Activated CD4-positive, alpha-beta T cell treated with anti-CD3 and anti-CD28 coated beads, Interleukin-2, amount 50 U/mL, for 16 hours (primary cell): ENCODE measurements at regions not wholly inside any gene's neighbourhood (a gene's known extent, or its start where the extent isn't known, plus 50 kb on each side); places are given as distances from the start of the nearest gene placed in this dataset.
"Not testable (repeated sequence)": the region's sequence is repeated elsewhere in the genome, so short reads cannot be mapped to it uniquely, and the experiment has no call there.

Source experiments
- DNase-seq: peaks from one replicate; pipeline ENCODE4 v3.0.0-alpha.2; 2020

DNA sequence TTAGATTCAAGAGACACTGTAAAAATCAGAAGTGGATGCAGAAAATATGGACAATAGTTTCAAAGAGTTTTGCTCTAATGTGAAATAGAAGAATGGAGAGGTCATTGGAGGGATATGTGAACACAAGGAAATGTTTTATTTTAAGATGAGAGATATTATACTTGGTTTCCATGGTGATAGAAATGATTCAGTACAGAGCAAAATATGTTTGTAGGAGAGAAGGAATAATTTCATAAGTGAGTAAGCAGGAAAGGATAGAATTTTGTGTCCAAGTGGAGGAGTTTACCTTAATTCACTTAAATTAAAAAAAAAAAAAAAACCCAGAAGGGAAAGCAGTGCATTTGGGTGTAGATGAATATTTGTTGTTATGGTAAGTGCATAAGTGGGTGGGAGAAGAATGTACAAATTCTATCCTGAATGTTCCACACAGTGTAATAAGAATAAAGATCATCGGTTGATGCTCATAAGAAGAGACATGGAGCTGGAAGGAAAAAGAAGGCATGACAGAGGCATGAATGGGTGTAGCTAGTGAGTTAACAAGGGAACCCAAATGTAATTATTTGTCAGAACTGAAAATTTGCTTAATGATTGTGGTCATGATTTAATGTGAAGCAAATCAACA is 688.9 kb upstream of the GJE1 start:
- DNase-seq, result no peak

DNA sequence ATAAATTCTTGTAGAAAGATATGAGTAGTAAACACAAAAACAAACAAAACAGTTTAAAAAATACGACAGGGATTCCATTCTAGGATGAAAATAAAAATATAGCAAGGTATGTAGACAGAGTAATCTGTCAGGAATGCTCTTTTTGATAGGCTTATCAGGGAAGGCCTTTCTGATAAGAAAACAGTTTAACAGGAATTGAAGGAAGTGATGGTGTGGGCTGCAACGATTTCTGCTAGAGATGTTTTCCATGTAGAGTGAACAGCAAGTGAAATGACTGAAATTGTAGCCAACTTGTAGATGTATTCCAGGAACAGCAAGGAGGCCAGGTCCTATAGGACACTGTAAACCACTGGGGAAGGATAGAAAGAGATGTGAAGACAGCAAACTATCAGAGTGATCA is 689.7 kb upstream of the GJE1 start:
- DNase-seq, result no peak

DNA sequence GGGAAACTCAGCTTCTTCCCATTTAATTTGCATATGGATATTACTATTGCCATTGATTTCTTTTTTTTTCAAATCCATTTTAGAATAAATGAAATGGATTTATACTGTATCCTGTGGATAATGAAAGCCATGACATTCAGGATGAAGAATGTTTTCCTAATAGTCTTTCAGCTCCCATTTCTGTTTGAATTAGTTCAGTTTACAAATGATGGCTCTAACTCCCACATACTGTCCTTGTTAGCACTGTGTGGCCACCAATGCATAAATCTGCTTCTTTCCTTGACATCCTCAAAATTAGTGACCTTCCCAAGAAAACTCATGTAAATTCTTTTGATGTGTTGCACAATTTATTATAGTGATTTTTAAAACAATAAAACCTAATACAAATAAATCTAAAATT is 693.2 kb upstream of the GJE1 start:
- DNase-seq, result no peak

DNA sequence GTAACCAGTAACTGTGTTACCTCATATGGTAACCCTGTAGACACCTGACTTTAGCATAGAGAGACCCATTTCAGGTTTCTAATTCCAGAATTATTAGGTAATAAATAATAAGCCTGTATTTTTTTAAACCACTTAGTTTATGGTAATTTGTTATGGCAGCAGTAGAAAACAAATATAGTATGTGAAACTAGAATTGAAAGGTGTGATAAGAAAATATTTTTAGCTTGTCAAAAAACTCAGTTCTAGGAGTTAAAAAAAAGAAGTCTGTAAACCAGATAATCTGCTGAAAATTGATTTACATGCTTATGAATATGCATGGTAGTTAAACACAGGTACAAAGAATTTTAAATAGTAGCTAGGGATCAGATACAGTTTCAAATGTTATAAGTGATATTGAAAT is 695.0 kb upstream of the GJE1 start:
- DNase-seq, result no peak

DNA sequence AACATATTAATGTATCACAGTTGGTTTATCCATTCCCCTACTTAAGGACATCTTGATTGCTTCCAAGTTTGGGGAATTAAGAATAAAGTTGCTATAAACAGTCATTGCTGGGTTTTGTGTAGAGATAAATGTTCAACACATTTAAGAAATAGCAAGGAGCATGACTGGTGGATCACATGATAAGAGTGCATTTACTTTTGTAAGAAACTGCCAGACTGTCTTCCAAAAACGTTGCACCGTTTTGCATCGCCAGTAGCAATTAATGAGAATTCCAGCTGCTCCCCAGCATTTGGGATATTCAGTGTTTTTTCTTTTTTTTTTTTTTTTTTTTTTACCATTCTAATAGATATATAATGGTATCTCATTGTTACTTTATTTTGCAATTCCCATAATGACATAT is 695.7 kb upstream of the GJE1 start:
- DNase-seq, result no peak

DNA sequence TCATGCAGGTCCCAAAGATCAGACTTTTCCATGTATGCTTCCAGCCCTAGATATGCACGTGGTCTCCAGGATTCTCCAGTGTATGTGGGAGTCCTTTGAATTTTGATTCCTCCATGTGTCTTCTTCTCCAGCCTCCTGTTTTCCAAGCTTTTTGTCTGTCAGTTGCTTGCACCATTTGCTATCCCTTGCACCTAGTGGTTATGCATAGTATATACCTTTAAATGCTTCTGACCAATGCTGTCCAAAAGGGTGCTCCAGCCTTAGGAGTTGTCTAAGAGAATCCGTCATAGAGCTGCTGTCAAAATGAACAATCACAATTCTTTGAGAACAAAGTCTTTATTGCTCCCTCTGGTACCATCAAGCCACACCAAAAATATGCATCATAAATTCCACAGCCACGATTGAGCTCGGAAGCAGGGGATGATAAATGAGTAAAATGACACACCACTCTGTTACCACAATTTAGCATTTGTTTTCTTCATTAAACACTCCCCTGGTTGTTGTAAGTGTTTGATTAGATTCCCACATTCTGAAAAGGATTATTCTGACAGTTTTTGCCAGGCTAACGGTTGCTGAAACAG is 706.2 kb upstream of the GJE1 start:
- no peak for DNase-seq

DNA sequence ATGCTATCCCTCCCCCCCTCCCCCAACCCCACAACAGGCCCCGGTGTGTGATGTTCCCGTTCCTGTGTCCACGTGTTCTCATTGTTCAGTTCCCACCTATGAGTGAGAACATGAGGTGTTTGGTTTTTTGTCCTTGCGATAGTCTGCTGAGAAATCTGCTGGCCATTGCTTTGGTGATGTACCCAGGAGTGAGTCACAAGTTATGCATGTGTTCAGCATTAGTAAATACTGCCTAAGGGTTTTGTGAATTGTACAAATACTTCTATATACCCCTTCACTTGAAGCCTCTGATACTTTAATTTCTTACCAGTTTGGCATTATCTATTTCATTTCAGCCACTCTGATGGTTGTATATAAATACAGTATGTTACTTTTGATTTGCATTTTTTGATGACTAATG is 711.3 kb upstream of the GJE1 start:
- DNase-seq, result no peak

DNA sequence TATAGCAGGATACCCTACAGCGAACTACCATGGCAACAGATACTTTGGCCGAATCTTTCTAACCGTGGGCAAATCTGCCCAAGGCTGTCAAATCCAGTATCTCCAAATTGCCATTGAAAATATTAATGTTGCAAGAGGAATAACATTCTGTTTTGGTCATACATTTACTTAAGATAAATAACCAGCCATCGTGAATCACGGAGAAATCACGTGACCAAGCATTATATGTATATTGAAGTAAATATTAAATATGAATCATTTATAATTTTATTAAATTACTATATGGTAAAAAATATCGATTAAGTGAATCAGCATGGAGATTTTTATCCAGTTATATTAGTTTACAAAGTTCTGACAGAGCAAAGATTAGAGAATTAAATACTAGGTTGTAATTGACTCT is 714.6 kb upstream of the GJE1 start:
- DNase-seq, result no peak

DNA sequence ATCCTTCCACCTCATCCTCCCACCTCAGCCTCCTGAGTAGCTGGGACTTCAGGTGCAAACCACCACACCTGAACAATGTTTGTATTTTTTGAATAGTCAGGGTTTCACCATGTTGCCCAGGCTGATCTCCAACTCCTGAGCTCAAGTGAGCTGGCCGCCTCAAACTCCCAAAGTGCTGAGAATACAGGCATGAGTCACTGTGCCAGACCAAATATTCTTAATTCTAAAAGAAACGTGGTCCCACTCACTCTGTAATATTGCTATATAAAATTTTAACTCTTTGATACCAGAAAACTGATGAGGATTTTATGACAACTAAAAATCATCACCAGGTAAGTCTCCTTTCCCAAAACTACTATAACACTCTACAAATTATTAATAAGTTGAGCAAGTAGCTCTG is 716.8 kb upstream of the GJE1 start:
- no peak for DNase-seq

DNA sequence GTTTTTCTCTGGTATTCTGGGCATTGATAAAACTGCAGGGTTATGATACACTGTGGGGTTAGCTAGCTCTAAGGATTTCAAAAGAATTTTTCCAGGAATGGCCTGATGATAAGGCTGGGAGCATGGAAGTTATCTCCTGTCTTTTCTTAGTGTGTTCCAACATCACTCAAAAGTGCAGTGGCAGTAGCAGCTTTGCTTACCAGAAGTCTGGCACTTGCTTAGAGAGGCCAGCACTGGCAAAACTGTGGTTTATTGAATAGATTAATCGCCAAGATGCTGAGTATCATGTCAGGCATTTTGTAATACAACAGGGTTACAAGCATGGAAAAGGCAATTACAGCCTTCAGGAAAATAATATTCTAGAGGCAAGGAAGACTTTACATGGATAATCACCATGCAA is 719.5 kb upstream of the GJE1 start:
- DNase-seq, result no peak

DNA sequence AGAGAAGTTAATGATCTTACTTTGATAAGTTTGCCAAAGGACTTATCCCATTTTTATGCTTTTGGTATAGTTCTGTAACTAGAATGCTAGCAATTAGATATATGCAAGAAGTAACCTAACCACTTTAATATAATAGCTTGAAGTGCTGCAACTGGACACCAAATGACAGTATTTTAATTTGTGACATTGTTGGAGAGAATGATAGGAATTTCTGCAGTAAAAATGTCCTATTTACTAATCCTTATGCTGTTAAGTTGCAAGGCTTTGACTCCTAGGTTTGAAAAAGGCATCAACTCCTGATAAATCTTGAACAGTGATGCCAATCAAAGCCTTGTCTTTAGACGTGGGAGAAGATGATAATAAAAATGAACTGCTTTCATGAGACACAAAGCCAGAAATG is 726.0 kb upstream of the GJE1 start:
- no peak for DNase-seq

DNA sequence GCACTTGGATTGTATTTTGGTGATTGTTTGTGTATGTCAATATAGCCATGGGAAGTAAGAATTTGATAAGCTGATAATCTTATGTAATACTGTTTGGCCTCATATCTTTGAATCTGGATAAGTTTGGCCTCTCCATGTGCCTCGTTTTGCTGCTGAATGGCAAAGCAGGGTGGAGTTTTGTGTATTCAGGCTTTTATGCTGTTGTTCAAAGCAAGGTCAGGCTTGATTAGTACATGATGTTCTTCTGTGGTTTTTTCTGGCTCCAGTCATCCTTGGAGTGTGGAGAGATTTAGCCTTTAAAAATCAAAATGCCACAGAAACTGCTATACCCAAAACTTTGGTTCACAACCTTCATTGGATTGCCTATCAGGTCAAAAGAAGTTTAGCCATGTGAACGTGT is 728.9 kb upstream of the GJE1 start:
- no peak for DNase-seq

DNA sequence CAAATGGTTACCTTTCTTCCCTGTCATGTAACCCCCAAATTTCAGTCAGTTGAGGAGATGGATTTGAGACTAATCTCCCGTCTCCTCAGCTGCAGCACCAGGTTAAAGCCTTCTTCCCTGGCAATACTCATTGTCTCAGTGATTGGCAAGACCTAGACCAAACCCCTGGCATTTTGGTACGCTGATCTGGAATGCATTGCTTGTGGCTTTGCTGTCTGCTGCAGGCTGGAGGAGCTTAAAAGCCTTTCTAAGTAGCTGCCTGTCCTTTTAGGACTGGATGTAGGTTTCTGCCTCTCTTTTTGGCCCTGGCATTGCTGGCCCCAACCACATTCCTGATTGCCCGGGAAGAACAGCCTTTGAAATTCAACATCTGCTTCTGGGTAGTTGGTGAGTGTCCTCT is 729.6 kb upstream of the GJE1 start:
- no peak for DNase-seq

DNA sequence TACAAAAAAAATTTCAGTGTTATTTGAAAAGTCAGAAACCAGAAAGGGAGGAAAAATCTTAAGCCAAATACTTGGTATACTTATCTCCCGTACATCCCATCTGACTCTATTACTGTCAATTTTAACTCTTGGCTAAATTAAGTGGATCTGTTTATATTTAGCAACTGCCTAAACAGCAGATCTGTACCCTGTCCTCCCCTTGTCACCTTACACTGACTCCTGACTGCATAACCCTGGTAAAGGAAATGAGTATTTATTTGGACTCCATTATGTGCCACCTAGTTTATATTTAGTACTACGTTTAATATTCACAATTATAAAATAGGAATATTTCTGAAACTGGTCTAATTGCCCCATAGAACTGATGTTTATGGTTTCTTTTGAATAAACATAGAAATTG is 730.2 kb upstream of the GJE1 start:
- DNase-seq, result no peak

DNA sequence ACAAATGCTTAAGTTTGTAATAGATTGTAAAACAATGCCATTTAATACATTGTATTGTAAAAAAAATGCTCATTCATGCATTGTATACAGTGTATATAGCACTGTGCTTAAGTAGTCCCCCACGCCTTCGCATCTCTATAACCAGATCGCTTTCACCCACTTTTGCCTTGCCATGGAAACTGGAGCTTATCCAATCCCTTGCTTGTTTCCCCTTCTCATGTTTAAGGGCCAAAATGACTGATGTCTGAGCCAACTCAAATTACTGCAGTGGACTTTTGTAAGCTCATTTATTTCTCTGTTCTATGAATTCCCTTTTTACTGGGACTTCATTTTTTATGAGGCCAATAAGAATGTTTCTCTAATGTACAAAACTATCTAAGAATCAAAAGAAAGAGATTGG is 730.9 kb upstream of the GJE1 start:
- no peak for DNase-seq

DNA sequence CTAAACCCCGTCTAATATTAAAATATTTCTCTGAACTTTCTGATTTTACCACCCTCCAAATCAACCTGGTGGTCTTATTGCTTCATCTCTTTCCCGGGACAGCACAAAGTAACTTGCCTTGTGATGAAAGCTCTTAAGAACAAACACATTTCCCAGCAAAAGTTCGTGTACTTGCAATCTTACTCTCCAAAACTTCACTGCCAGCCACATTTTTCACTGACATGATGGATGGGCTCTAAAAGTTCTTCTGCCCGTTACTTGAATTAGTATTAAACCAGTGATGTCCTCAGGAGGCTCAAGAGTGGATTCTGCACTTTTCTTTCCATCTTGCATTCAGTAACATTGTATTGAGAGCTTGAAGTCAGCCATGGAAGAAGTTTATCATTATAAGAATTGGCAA is 731.6 kb upstream of the GJE1 start:
- no peak for DNase-seq

DNA sequence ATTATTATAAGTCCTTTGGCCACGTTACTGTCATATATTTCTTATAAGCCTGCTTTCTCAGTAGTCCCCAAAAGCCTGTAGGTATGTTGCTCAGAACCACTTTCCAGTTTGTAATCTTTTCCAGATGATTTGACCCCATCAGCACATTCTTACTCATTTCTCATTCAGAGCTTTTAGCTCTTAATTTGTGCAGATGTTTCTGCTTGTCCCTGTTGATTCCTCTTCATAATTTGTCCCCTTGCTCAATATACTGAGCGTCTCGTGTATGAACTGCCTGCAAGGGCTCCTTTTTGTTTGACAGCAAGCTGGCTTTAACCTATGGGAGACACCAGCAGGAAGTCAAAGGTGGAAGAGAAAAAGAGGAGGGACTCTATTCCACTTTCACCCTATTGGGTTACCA is 733.8 kb upstream of the GJE1 start:
- DNase-seq, result no peak

DNA sequence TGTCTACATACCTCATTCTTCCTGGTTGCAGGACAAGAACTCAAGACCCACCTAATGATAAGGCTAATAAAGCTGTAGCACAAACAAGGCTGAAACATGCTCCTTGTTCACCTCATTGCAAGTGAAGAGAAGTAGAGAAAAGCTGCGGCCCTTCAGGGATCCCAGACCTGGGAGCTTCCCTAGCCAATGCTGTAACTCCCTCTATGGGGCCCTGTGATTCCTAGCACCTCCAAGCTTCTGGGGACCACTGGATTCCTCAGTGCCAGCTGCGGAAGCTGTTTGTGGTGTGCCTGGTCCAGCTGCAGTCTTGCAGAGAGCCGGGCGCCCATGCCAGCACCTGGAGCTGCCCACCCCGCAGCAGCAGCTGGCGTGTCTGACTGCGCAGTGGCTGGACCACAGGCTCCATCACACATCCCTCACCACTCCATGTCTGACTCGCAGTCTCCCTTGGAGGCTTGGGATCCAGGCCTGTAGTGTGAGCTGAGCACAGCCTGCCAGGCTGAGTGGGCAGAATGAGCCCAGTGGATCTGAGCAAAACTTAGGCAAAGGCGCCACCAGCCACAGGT is 737.2 kb upstream of the GJE1 start:
- DNase-seq, result no peak

DNA sequence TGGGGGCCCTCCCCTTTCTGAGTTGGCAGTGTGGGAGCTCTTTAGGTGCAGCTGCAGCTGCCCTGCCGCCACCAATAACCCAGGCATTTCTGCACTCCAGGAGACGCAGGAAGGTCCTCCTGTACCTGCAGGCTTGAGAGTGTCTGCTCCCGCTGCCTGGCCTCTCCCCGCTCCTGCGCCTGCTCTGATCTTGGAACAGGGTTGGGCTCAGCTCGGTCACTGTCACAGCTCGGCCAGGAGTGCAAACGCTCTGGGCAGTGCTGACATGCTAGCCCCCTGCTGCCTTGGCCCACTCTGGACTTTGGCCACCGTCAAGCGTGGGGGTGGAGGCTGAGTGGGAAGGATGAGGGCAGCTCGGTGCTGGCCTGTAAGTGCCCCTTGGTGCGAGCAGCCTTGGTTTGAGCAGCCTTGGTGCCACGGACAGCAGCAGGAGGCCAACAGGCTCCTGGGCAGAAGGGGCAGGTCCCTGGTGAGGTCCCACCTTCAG is 738.1 kb upstream of the GJE1 start:
- no peak for DNase-seq

DNA sequence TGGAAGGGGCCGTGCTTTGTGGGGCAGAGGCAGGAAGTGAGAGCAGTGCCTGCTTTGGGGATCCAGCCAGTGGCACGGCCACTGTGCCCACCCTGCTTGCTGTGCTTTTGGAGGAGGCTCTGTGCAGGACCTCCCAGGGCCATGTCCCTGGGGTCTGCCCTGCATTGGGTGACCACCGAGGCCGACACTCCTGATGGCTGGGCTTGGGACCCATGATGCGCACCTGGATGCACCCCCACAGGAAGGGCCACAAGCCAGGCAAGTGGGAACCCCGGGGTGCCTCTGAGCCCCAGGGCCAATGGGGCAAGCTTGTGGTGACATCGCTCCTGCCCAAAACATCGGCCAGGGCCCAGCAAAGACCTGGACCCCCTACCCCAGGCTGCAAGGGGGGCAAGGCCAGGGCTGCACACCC is 738.6 kb upstream of the GJE1 start:
- no peak for DNase-seq

DNA sequence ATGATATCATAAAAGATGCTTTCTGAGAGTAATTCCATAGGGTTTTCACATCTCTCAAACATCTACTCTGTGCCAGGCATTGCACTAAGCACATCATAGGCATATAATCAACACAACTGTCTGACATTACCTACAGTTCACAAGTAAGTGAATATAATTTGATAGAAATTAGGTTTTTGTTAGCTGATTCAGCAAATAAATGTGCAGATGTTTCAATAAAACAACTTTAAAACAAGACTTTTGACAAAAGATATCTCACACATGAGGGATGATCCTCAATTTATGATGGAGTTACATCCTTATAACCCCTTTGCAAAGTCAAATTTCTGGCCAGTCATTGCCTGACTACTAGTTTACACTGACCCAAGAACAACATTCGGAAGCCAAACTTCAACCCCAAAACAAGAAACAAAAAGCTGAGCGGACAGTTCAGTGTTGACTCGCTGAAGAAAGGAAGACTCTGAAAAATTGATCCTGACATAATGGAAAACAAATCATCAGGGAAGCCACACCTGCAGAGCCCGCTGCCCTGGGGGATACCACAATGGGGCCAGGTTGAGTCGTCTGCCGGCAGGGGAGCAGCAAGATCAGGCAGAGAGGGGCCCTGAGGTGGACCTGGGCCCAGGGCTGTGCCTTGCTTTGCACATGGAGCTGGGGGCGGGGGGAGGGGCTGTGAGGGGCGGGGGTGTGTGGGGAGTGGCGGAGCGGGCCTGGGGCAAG is 739.2 kb upstream of the GJE1 start:
- no peak for DNase-seq

DNA sequence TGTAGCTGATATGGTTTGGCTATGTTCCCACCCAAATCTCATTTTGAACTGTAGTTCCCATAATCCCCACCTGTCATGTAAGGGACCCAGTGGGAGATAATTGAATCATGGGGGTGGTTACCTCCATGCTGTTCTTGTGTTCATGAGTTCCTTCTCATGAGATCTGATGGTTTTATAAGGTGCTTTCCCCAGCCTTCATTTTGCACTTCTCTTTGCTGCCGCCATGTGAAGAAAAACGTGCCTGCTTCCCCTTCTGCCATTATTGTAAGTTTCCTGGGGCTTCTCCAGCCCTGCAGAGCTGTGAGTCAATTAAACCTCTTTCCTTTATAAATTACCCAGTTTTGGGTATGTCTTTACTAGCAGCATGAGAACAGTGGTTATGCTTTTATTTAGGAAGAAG is 741.6 kb upstream of the GJE1 start:
- not testable (repeated sequence) for DNase-seq

DNA sequence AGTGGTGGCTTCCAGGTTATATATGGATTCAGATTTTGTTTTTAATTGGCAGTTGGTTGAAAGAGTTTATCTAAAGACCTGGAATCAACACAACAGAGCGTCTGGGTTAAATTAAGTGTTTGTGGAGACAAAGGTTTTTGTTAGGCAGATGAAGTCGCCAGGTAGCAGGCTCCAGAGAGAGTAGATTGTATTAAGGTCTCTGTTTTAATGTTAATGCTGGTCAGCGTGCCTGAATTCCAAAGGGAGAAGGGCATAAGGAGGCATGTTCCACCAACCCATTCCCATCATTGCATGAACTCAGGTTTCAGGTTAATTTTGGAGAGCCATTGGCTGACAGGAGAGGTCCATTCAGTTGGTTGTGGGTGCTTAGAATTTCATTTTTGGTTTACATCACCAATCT is 744.1 kb upstream of the GJE1 start:
- DNase-seq, result no peak

DNA sequence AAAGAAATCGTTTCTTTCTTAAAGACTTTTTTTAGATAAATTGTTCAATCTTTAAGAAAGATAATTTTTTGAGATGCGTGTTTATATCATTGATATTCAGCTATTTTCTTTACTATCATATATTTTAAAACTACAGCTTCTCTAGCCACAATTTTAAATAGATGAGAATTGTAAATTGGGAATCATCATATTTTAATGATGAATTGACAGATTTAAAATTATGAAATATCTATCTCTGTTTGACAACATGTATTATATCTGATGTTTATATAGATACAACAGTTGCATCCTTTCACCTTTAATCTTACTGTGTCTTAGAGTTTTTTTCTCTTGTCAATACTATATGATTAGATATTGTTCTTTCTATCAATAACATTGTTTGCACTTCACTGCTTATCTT is 762.3 kb upstream of the GJE1 start:
- DNase-seq, result no peak
